ENCODE measurements at regions not wholly inside any gene's neighbourhood (a gene's known extent, or its start where the extent isn't known, plus 50 kb on each side); places are given as distances from the start of the nearest gene placed in this dataset.

GRCh38 chr15:96053031-96053780 is 277.3 kb upstream of the NR2F2 start:
- Histone ChIP-seq H3K4me3 (ENCODE audit: low read length) (peak overlapping the region; percentile 23; the same call in 1 of the 2 replicates), H3F3A (ENCODE audit: insufficient read depth, low read length) (peaks cover 4% of the 10 kb centered on the region), H3K9me2 (replicated peaks; ENCODE audit: insufficient read depth, low read length) (no peaks in the 10 kb centered on the region), H3K4me1 (ENCODE audit: low read length) (peaks cover 10% of the 10 kb centered on the region), H3K36me3 (replicated peaks; ENCODE audit: insufficient read depth, low read length) (no peaks in the 10 kb centered on the region), H3K27me3 (replicated peaks; ENCODE audit: insufficient read depth, low read length) (no peaks in the 10 kb centered on the region), H3K79me2 (ENCODE audit: low read length) (no peaks in the 10 kb centered on the region), H3K9me3 (replicated peaks; ENCODE audit: insufficient read depth, low read length) (no peaks in the 10 kb centered on the region), H3K9ac (ENCODE audit: low read length) (peak overlapping the region; percentile 44; the same call in 1 of the 2 replicates), H2AFZ (ENCODE audit: low read length) (peak overlapping the region; percentile 33), H3K27ac (ENCODE audit: low read length) (peak overlapping the region; percentile 54; the same call in 1 of the 2 replicates), H3K4me2 (ENCODE audit: low read depth, low read length) (peak overlapping the region; percentile 33; the same call in 1 of the 2 replicates), H4K20me1 (ENCODE audit: insufficient read depth, low read length) (no peaks in the 10 kb centered on the region)
- TF ChIP-seq EZH2 (optimal IDR thresholded peaks at IDR 0.05; ENCODE audit: low read depth, low read length) = no peak
- TF ChIP-seq EZH2phosphoT487 (IDR thresholded peaks at IDR 0.05; ENCODE audit: low read length) = no peak
- TF ChIP-seq CTCF (IDR thresholded peaks at IDR 0.05; ENCODE audit: low read length) = no peak
- peak; percentile 39 for DNase-seq

- no peaks in the 10 kb centered on the region for H3K36me3 ChIP-seq (replicated peaks; ENCODE audit: insufficient read depth, low read length)
- peaks cover 11% of the 10 kb centered on the region for H3F3A ChIP-seq (ENCODE audit: insufficient read depth, low read length)
- H3K9me2 ChIP-seq (replicated peaks; ENCODE audit: insufficient read depth, low read length) = no peaks in the 10 kb centered on the region
- peaks cover 17% of the 10 kb centered on the region for H3K4me1 ChIP-seq (ENCODE audit: low read length)
- no peaks in the 10 kb centered on the region for H4K20me1 ChIP-seq (ENCODE audit: insufficient read depth, low read length)
- peak overlapping the region; percentile 33; the same call in 1 of the 2 replicates for H3K4me2 ChIP-seq (ENCODE audit: low read depth, low read length)
- no peaks in the 10 kb centered on the region for H3K79me2 ChIP-seq (ENCODE audit: low read length)
- H3K27ac ChIP-seq (ENCODE audit: low read length) = peak overlapping the region; percentile 54; the same call in 1 of the 2 replicates
- H3K27me3 ChIP-seq (replicated peaks; ENCODE audit: insufficient read depth, low read length) = no peaks in the 10 kb centered on the region
- peak overlapping the region; percentile 23; the same call in 1 of the 2 replicates for H3K4me3 ChIP-seq (ENCODE audit: low read length)
- TF ChIP-seq EZH2 (optimal IDR thresholded peaks at IDR 0.05; ENCODE audit: low read depth, low read length) (no peak), EZH2phosphoT487 (IDR thresholded peaks at IDR 0.05; ENCODE audit: low read length) (no peak), CTCF (IDR thresholded peaks at IDR 0.05; ENCODE audit: low read length) (no peak)
- H3K9me3 ChIP-seq (replicated peaks; ENCODE audit: insufficient read depth, low read length) = no peaks in the 10 kb centered on the region
- peak overlapping the region; percentile 33 for H2AFZ ChIP-seq (ENCODE audit: low read length)
- DNase-seq = no peak
- H3K9ac ChIP-seq (ENCODE audit: low read length) = peak overlapping the region; percentile 44; the same call in 1 of the 2 replicates
Observed at GRCh38 chr15:96053781-96054428, 276.6 kb upstream of the NR2F2 start.

GRCh38 chr15:96054621-96055020 is 275.9 kb upstream of the NR2F2 start:
- no peaks in the 10 kb centered on the region for H3K36me3 ChIP-seq (replicated peaks; ENCODE audit: insufficient read depth, low read length)
- no peak overlapping the region for H3K27ac ChIP-seq (ENCODE audit: low read length)
- no peaks in the 10 kb centered on the region for H3K27me3 ChIP-seq (replicated peaks; ENCODE audit: insufficient read depth, low read length)
- no peaks in the 10 kb centered on the region for H4K20me1 ChIP-seq (ENCODE audit: insufficient read depth, low read length)
- H3K9me2 ChIP-seq (replicated peaks; ENCODE audit: insufficient read depth, low read length) = no peaks in the 10 kb centered on the region
- no peak overlapping the region for H3K4me2 ChIP-seq (ENCODE audit: low read depth, low read length)
- TF ChIP-seq EZH2phosphoT487 (IDR thresholded peaks at IDR 0.05; ENCODE audit: low read length) = no peak
- no peak for TF ChIP-seq EZH2 (optimal IDR thresholded peaks at IDR 0.05; ENCODE audit: low read depth, low read length)
- no peak for TF ChIP-seq CTCF (IDR thresholded peaks at IDR 0.05; ENCODE audit: low read length)
- peaks cover 23% of the 10 kb centered on the region for H3K4me1 ChIP-seq (ENCODE audit: low read length)
- H3F3A ChIP-seq (ENCODE audit: insufficient read depth, low read length) = peaks cover 14% of the 10 kb centered on the region
- no peak for DNase-seq
- H3K9ac ChIP-seq (ENCODE audit: low read length) = no peak overlapping the region
- no peak overlapping the region for H2AFZ ChIP-seq (ENCODE audit: low read length)
- no peaks in the 10 kb centered on the region for H3K79me2 ChIP-seq (ENCODE audit: low read length)
- H3K4me3 ChIP-seq (ENCODE audit: low read length) = no peak overlapping the region
- H3K9me3 ChIP-seq (replicated peaks; ENCODE audit: insufficient read depth, low read length) = no peaks in the 10 kb centered on the region

All from MM.1S (cell line).